MM.1S (cell line): ENCODE measurements at regions not wholly inside any gene's neighbourhood (a gene's known extent, or its start where the extent isn't known, plus 50 kb on each side); places are given as distances from the start of the nearest gene placed in this dataset.

Source experiments
- DNase-seq: peaks from one replicate; pipeline ENCODE4 v3.0.0-alpha.2; 2015
- H2AFZ ChIP-seq: fragments of 300-600 bp; sonication (generic); 2 replicates; pipeline ENCODE4 v1.6.0; 2016; ENCODE audit warnings: antibody characterized with exemption, low read length
- H3F3A ChIP-seq: fragments of 300-600 bp; sonication (generic); 2 replicates; pipeline ENCODE4 v1.6.1; 2016; ENCODE audit warnings: mild to moderate bottlenecking, antibody characterized with exemption, low read length, moderate library complexity, mixed read lengths; ENCODE audit not compliant: insufficient read depth
- H3K27ac ChIP-seq: fragments of 300-600 bp; sonication (generic); 2 replicates; pipeline ENCODE4 v1.5.1; 2016; ENCODE audit warnings: mild to moderate bottlenecking, low read length
- H3K27me3 ChIP-seq: fragments of 300-600 bp; sonication (generic); replicated peaks from 2 replicates; pipeline ENCODE4 v1.6.0; 2016; ENCODE audit warnings: low read length; ENCODE audit not compliant: insufficient read depth
- H3K36me3 ChIP-seq: fragments of 300-600 bp; sonication (generic); replicated peaks from 2 replicates; pipeline ENCODE4 v1.6.1; 2016; ENCODE audit warnings: mild to moderate bottlenecking, low read length, mixed read lengths; ENCODE audit not compliant: insufficient read depth
- H3K4me1 ChIP-seq: fragments of 300-600 bp; sonication (generic); 2 replicates; pipeline ENCODE4 v1.6.1; 2016; ENCODE audit warnings: low read length, mixed read lengths
- H3K4me2 ChIP-seq: fragments of 300-600 bp; sonication (generic); 2 replicates; pipeline ENCODE4 v1.6.0; 2016; ENCODE audit warnings: low read depth, low read length
- H3K4me3 ChIP-seq: fragments of 300-600 bp; sonication (generic); 2 replicates; pipeline ENCODE4 v1.5.1; 2016; ENCODE audit warnings: low read length, mixed read lengths
- H3K79me2 ChIP-seq: fragments of 300-600 bp; sonication (generic); 2 replicates; pipeline ENCODE4 v1.6.1; 2016; ENCODE audit warnings: mixed run types, low read length, mixed read lengths
- H3K9ac ChIP-seq: fragments of 300-600 bp; sonication (generic); 2 replicates; pipeline ENCODE4 v1.6.1; 2016; ENCODE audit warnings: low read length, mixed read lengths
- H3K9me2 ChIP-seq: fragments of 300-600 bp; sonication (generic); replicated peaks from 2 replicates; pipeline ENCODE4 v1.6.1; 2016; ENCODE audit warnings: mild to moderate bottlenecking, low read length, mixed read lengths; ENCODE audit not compliant: insufficient read depth
- H3K9me3 ChIP-seq: fragments of 300-600 bp; sonication (generic); replicated peaks from 2 replicates; pipeline ENCODE4 v1.6.1; 2016; ENCODE audit warnings: mild to moderate bottlenecking, low read length, mixed read lengths; ENCODE audit not compliant: insufficient read depth
- H4K20me1 ChIP-seq: fragments of 300-600 bp; sonication (generic); 2 replicates; pipeline ENCODE4 v1.6.1; 2016; ENCODE audit warnings: mild to moderate bottlenecking, low read length, moderate library complexity, mixed read lengths; ENCODE audit not compliant: insufficient read depth
- EZH2 ChIP-seq: fragments of 300-600 bp; sonication (generic); optimal IDR thresholded peaks from 2 replicates; pipeline ENCODE3; 2017; ENCODE audit warnings: low read depth, mild to moderate bottlenecking, antibody characterized with exemption, low read length, mixed read lengths
- EZH2phosphoT487 ChIP-seq: fragments of 300-600 bp; sonication (generic); IDR thresholded peaks from 2 replicates; pipeline ENCODE4 v1.6.1; 2018; ENCODE audit warnings: antibody characterized with exemption, low read length
- TF ChIP-seq, protein P1 (sequence below): fragments of 300-600 bp; sonication (generic); IDR thresholded peaks from 2 replicates; pipeline ENCODE4 v1.5.1; 2016; ENCODE audit warnings: antibody characterized with exemption, low read length, mixed read lengths

DNA sequence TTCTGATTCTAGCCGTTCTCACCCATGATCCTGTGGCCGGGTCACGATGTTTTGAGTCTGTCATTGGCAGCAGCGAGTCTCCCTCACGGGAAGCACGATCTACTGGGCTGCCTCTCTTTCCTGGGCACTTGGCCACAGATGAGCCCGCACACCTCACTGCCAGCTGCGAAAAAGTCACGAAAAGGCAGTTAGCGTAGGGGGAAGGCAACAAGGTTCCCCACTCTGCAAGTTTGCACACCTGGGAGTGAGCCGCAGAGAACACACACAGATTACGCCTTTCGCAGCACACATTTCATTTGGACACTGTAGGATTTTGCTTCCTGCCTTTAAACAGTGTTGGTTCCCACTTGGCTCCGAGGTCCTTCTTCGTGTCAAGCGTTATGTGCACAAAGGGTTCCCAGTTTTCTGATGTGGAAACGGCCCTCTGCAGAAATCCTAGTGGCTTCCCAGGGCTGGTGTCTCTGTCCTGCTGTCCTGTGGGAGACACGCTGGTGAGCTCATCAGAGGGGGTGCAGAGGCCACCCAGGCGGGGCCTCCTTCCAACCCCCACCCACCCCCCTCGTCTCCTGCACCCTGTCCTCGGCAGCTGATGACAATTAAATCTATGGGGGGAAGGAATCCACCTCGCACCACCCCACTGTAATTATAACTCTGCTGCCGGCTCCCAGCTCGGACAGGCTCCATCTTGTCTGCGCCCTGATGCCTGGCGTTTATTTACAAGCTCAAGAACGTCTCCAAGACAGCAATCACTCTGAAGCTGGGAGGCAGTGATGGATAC lies 157.3 kb upstream of the SALL3 start:
- H2AFZ ChIP-seq = no peak overlapping the region
- H3K36me3 ChIP-seq = no peaks in the 10 kb centered on the region
- no peak overlapping the region for H3K4me2 ChIP-seq
- no peak overlapping the region for H3K4me3 ChIP-seq
- H3K9me2 ChIP-seq = no peaks in the 10 kb centered on the region
- no peaks in the 10 kb centered on the region for H3F3A ChIP-seq
- DNase-seq = no peak
- H3K4me1 ChIP-seq = no peaks in the 10 kb centered on the region
- no peak overlapping the region for H3K9ac ChIP-seq
- H3K79me2 ChIP-seq = no peaks in the 10 kb centered on the region
- H4K20me1 ChIP-seq = no peaks in the 10 kb centered on the region
- H3K9me3 ChIP-seq = no peaks in the 10 kb centered on the region
- TF ChIP-seq EZH2 = no peak
- TF ChIP-seq, protein P1, sequence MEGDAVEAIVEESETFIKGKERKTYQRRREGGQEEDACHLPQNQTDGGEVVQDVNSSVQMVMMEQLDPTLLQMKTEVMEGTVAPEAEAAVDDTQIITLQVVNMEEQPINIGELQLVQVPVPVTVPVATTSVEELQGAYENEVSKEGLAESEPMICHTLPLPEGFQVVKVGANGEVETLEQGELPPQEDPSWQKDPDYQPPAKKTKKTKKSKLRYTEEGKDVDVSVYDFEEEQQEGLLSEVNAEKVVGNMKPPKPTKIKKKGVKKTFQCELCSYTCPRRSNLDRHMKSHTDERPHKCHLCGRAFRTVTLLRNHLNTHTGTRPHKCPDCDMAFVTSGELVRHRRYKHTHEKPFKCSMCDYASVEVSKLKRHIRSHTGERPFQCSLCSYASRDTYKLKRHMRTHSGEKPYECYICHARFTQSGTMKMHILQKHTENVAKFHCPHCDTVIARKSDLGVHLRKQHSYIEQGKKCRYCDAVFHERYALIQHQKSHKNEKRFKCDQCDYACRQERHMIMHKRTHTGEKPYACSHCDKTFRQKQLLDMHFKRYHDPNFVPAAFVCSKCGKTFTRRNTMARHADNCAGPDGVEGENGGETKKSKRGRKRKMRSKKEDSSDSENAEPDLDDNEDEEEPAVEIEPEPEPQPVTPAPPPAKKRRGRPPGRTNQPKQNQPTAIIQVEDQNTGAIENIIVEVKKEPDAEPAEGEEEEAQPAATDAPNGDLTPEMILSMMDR = no peak
- no peak for TF ChIP-seq EZH2phosphoT487
- no peaks in the 10 kb centered on the region for H3K27me3 ChIP-seq
- H3K27ac ChIP-seq = no peak overlapping the region

DNA sequence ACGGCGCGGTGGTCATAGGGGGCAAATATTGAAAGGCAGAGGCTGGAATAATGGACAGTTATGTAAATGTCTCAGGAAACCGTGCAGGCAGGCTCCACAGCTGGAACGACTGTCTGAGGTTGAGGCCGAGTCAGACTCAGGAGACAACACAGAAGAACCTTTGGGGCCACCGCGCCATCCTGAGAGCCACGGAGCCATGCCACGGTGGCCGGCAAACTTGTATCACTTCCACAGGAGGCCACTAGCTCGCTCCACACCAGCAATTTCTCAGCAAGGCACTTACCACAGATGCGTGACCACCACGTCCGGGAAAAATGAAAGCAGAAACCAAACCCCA lies 156.7 kb upstream of the SALL3 start:
- Histone ChIP-seq H3K27ac (no peak overlapping the region), H2AFZ (no peak overlapping the region), H3K9me3 (no peaks in the 10 kb centered on the region), H3K36me3 (no peaks in the 10 kb centered on the region), H3K79me2 (no peaks in the 10 kb centered on the region), H3K27me3 (no peaks in the 10 kb centered on the region), H3K4me2 (no peak overlapping the region), H3K9ac (no peak overlapping the region), H3K9me2 (no peaks in the 10 kb centered on the region), H4K20me1 (no peaks in the 10 kb centered on the region), H3K4me1 (no peaks in the 10 kb centered on the region), H3F3A (no peaks in the 10 kb centered on the region), H3K4me3 (no peak overlapping the region)
- DNase-seq = no peak
- TF ChIP-seq EZH2 (no peak), EZH2phosphoT487 (no peak)
- TF ChIP-seq, protein P1 = no peak

DNA sequence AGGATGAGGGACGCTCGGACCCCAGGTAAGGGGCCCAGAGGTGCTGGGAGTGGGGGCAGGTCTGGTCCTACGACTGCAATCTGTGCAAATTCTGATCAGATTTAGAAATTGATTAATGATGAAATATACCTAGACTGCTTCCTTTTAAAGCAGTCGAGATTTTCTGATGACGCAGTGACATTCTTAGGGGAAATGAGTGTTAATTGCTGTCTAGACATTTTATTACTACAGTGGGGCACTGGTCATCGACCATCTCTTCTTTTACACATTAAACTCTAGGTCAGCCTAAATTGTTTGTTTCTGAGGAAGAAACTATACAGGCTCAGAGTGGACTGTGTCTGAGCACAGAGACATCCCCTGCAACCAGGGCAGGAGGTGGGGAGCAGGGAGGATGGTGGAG lies 154.4 kb upstream of the SALL3 start:
- H3K36me3 ChIP-seq = no peaks in the 10 kb centered on the region
- no peak overlapping the region for H3K4me2 ChIP-seq
- TF ChIP-seq EZH2phosphoT487 (no peak), EZH2 (no peak)
- TF ChIP-seq, protein P1 = no peak
- no peak overlapping the region for H3K27ac ChIP-seq
- H3K27me3 ChIP-seq = no peaks in the 10 kb centered on the region
- H3K4me1 ChIP-seq = no peaks in the 10 kb centered on the region
- H3K9ac ChIP-seq = no peak overlapping the region
- no peaks in the 10 kb centered on the region for H3K9me2 ChIP-seq
- DNase-seq = no peak
- no peaks in the 10 kb centered on the region for H4K20me1 ChIP-seq
- no peak overlapping the region for H2AFZ ChIP-seq
- H3F3A ChIP-seq = no peaks in the 10 kb centered on the region
- H3K79me2 ChIP-seq = no peaks in the 10 kb centered on the region
- no peak overlapping the region for H3K4me3 ChIP-seq
- H3K9me3 ChIP-seq = no peaks in the 10 kb centered on the region
